Endometrial microvascular endothelial cells (primary cell): ENCODE measurements at regions not wholly inside any gene's neighbourhood (a gene's known extent, or its start where the extent isn't known, plus 50 kb on each side); places are given as distances from the start of the nearest gene placed in this dataset.
"Not testable (repeated sequence)": the region's sequence is repeated elsewhere in the genome, so short reads cannot be mapped to it uniquely, and the experiment has no call there.

Experiments
- in situ Hi-C: cut with HindIII; loops from 2 replicates; pipeline ENCODE4 v1.10.0; 2017; ENCODE audit warnings: low sequenced_read_pairs, low pct_unique_long_range_greater_than_20kb; ENCODE audit errors: inconsistent ontology term

DNA sequence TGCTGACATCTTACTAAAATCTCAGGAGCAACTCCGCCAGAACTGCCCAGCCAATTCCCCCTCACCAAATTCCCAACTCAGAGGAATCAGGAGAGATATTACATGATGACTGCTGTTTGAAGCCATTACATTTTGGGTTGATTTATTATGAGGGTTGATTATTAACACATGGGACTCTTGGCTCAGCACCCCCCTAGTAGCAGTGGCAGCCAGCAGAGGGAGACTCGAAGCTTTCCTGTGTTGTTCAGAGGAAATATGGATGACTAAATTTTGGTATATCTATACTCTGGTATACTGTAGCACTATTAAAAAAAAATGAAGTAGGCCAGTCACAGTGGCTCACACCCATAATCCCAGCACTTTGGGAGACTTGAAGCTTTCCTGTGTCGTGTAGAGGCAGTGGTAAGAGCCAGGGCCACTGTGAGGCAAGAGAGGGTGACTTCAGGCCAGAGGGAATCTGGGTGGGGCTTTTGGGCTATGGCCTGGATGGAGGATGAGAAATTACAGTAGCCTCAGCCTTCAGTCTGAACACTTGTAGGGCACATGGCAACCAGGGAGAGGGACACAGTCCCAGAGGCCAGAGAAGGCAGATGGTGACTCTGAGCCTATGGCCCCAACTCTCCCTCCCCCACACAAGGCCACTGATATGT lies 111.4 kb downstream of the LHX2 start:
- in situ Hi-C loops: loop anchor here (25.0 kb wide), 1 partner anchor 189 kb away; no protein-coding TSS in a partner anchor

DNA sequence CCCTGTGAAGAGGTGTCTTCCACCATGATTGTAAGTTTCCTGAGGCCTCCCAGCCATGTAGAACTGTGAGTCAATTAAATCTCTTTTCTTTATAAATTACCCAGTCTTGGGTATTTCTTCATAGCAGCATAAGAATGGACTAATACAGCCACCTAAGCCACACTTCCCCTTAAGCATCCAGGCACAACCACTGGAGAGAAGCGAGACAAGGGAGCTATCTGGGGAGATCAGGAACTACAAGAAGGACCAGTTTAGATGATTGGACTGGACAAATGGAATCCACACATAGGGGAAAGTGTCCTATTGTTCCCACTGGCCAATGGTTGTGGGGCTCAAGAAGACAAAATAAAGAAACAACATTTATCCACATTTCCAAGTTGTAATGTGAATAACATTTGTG lies 112.1 kb downstream of the LHX2 start:
- in situ Hi-C loops: loop anchor here (25.0 kb wide), 1 partner anchor 189 kb away; no protein-coding TSS in a partner anchor

DNA sequence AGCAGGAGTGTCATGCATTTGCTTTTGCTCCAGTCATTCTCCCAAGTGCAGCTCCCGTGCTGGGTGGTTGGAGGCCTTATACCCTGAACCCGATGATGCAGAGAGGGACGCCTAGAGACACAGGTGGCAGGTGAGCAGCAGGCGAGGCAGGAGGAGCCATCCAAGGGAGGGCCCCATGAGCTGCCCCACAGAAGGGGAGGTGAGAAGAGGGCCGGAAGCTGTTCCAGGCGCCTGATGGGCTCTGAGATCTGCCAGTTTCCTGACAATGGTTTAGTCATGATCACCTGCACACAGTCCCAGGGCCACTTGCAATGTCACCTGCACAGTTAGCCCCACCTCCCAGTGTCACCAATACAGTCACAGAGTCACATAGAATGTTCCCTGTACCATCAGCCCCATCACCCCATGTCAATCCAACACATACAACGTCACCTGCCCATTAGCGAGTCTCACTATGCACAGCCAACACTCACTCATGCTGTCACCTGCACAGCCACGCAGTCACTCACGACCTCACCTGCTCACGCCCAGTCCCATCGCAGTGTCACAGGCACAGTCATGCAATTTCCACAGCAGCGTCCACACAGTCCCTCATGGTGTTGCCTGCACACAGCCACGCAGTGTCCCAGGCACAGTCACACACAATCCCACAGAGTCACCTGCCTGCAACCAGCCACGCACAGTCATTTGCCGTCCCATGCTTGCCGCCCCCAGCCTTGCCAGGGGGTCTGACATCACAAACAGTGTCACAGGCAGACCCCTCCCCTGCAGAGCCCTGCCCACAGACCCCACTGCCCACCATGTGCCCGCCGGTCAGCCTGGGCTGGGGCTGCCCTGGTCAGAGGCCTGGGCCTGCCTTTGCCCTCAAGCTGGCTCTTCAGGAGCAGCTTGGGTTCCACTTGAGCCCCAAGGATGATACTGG lies 113.4 kb downstream of the LHX2 start:
- in situ Hi-C loops: loop anchor here (25.0 kb wide), 1 partner anchor 187 kb away; no protein-coding TSS in a partner anchor

DNA sequence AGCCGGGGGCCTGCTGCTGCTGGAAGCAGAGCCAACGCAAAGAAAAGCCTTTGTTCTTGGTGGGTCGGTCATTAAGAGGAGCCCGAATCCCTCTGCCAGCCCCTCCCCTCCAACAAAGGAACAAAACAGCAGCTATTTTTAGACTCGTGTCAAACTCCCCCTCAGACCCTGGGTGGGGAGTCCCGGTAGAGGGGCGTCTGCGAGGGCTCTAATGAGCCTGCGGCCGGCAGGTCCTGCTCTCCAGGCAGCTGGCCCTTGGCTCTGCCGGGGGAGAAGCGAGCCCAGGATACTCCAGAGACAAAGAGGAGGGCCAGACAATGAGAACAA lies 114.0 kb downstream of the LHX2 start:
- in situ Hi-C loops: no loop called here

DNA sequence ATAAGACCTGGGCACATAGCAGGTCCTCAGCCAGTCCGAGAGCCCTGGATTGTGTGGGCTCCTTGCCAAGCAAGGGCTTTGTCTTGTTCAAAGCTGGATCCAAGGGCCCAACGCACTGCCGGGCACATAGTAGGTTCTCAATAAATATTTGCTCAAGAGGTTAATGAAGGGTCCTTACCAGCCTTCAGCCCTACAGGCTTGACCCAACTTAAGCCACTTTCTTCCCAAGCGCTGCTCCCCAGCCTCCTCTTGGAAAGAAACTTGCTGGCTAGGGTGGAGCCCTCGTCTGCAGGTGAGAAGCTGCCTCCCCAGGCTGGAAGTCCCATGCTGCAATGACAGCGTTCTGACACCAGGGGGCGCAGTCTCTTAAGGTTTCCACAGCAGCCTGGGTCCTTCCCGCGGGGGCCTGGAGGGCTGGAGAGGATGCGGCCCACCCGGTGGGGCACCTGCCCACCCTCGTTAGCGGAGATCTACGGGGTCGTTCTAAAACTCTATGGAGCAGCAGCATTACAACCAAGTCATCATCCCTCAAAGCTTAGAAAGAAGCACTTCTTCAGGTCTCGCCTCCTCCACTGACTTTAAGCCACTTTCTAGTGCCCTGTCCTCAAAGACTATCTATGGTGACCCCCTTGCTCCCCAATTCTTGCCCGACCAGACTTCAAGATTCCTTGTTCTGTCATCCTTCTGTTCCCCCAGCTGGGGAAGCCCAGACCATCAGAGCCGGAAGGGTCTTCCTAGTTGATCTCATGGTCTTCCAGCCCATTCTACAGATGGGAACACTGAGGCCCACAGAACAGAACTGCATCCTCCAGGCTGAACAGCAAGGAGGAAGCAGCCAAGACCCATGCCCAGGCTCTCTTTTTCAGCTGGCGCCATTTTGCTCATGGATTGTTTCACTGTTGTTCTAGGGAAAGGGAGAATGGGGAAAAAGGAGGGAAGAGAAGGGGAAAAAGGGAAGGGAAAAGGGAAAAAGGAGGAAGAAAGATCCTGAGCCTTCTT lies 115.4 kb downstream of the LHX2 start:
- in situ Hi-C loops: no loop called here

DNA sequence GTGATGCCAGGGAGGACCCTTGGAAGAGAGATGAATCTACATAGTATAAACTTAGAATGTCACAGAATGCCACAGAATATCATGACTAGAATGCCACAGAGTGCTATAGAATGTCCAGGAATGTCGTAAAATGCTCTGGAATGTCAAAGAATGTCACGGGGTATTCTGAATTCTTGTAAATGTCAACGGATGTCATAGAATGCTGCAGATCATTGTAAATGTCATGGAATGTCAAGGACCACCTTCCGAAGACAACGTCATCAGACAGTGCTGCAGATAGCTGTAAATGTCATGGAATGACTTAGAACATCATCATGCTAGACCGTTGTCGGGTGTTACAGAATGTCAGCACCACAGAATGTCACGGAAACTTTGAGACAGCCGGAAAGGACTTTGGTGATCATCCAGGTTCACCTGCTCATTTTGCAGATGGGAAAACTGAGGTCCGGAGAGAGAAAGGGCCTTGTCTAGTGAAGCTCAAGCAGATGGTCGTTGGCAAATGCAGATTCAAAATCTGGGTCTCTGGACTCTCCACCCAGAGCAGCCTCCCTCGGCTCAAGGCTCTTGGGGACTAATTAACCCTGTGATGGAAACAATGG lies 117.1 kb downstream of the LHX2 start:
- in situ Hi-C loops: no loop called here

DNA sequence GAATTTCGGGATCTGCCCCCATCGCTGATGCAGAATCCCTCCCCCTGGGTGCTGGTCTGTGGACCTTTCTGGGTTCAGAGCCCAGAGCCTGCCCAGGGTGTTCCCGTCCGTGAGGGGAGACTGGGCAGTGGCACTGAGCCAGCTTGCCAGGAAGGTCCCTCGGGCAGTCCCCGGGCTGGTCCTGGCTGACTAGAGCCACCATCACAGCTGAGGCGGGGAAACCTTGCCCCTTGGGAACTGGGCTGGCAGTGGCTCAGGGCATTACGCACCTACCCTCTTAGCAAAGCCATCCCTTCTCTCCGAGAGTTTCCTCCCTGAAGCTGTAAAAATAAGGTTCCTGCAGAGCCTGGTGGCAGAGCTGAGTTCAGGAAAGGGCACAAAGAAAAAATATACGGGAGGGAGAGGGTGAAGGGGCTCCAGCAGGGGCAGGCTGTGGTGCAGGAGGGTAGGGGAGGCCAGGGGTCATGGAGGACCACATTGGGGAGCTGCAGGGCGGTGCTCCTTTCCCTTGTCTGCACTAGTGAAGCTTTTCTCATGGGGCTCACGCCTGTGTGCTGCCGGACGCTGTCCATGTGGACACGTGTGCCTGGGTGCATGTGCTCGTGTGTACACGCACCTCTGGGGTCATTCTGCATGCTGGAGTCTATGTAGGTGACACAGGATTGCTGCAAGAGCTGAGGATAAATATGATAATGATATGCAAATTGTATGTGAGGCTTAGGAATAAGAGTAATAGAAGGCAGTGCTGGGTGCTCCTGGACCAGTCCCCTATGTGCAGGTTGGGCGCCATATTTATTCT lies 118.9 kb downstream of the LHX2 start:
- in situ Hi-C loops: no loop called here

DNA sequence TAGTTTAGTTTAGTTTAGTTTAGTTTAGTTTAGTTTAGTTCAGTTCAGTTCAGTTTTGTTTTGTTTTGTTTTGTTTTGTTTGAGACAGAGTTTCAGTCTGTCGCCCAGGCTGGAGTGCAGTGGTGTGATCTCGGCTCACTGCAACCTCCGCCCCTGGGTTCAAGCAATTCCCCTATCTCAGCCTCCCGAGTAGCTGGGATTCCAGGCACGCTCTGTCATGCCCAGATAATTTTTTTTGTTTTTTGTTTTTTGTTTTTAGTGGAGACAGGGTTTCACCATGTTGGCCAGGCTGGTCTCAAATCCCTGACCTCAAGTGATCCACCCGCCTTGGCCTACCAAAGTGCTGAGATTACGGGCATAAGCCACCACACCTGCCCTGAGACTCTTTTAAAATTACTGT lies 120.0 kb downstream of the LHX2 start:
- in situ Hi-C loops: not testable (repeated sequence)

DNA sequence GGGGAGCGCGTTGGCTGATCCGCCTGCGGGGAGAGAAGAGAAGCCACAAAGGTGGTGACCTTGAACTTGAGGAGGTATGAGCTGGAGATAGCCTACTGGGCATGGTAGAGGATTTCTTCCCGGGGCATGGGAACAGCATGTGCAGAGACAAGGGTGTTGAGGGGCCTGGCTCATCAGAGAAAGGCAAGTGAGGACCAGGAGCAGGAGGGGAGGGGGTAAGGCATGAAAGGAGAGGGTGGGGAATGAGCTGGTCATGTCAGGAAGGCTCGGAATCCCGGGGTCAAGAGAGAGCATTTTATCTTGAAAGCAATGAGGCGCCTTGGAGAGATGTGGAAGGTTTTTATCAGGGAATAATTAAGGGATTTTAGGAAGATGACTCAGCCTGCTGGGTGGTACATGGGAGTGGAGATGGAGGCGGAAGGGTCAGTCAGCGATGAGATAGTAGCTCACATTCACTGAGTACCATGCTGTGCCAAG lies 121.1 kb downstream of the LHX2 start:
- in situ Hi-C loops: no loop called here

DNA sequence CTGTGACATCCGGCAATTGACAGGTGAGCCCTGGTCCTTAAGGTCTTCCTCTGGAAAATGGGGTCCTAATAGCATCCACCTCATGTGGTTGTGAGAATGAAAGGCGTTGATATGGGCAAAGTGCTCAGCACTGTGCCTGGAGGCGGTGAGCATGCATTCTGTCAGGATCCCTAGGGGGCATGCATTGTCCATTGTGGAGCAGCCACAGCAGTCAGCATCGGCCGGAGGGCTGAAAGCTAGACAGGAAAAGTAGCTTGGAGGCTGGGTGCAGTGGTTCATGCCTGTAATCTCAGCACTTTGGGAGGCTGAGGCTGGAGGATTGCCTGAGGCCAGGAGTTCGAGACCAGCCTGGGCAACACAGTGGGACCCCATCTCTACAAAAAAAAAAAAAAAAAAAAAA lies 122.2 kb downstream of the LHX2 start:
- in situ Hi-C loops: no loop called here

DNA sequence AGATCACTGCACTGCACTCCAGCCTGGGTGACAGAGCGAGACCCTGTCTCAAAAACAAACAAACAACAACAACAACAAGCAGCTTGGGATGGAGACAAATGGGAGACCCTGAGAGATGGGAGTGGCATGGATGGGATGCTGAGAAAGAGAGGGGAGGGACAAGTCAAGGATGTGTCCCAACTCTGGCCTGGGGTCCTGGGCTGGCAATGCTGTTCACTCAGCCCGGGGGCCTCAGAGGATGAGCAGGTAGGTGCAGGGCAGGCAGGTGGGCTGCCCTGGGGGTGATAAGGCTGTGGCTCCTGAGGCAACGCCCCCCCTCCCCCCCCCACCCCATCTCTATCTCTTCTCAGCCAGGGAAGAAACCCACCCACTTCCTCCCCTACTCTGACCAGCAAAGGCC lies 123.0 kb downstream of the LHX2 start:
- in situ Hi-C loops: no loop called here

DNA sequence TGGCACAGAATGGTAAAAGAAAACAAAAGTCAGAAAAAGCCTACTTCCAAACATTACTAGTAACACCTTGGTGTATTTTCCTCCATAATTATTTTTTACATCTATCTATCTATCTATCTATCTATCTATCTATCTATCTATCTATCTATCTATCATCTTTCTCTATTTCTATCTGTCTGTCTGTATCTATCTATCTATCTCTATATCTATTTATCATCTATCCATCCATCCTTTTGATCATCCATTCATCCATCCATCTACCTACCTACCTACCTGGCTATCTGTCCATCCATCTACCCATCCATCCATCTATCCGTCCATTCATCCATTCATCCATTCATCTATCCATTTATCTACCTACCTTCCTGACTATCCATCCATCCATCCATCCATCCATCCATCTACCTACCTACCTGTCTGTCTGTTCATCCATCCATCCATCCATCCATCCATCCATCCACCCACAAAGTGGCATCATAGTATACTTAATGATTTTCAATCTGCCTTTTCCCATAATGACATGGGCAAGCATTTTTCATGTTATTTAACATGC lies 121.9 kb upstream of the NEK6 start:
- in situ Hi-C loops: no loop called here

DNA sequence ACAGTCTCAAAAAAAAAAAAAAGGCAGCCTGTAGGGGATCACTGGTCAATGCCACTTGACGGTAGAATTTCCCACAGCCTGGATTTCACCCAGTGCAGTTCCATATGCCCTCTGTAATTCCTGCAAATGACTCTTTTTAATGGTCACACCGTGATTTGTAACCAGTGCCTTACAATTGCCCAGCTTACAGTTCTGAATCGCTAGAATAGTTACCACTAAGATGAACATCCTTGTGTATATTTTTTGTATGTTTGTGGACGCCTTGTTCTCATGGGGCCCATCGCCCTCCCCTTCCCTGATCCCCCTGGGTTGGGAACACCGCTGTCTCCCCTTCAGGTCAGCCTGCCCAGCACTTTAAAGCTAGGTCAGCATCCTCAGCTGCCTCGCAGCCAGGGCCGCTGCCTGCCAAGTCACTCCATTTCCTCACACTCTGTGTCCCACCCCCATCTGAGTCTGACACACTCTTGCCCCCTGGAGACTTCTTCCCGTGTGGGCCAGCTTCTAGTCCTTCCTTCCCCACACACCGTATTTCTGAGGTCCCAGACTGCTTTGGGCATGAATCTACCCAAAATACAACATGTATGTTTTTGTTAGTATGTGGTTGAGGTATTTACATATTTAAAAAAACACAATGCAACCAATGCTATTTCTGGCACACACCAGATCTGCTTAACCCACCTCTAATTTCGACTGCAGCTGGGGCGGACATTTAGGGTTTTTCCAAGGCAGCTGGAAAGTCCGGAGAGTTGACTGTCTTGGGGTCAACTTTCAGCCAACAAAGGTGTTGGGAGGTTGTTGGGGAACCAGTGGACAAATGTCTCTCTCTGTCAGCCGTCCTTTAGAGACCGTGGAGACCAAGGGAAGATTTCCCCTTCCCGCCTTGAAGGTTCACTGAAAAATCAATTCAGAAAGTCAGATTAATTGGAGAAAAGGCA lies 120.5 kb upstream of the NEK6 start:
- in situ Hi-C loops: no loop called here

DNA sequence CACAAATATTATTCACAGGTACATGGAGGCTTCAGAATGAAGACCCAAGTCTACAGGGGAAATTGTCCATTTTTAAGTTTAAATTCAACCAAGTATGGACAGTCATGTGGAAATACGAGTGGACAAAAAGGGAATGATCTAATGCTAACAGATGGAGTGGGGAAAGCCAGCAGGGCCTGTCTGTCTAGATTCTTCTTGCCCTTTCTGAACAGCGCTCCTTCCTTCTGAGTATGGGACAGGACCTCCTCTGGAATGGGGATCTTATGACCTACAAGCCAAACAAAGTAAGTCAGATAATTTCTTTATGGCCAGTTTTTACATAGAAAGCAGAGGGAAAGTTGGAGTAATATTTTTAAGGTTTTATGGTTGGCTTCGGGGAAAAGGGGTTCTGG lies 119.8 kb upstream of the NEK6 start:
- in situ Hi-C loops: no loop called here

DNA sequence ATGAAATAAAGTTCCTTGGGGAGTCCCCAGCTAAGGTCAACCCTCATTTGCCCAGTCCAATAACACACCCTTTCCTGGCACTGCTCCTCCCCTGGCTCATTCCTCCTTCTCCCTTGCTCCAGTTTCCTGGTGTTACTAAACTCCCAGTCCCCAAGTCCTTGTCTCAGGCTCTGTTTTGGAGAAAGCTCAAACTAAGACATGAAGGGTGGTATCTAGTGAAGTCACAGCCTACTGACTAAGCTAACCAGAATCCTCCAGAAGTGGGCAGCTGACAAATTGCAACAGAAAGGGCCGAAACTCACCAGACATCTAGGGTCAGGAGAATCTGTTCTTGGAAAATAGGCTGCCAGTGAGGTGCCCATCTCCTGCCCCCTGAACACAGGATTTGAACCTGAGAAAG lies 118.7 kb upstream of the NEK6 start:
- in situ Hi-C loops: no loop called here

DNA sequence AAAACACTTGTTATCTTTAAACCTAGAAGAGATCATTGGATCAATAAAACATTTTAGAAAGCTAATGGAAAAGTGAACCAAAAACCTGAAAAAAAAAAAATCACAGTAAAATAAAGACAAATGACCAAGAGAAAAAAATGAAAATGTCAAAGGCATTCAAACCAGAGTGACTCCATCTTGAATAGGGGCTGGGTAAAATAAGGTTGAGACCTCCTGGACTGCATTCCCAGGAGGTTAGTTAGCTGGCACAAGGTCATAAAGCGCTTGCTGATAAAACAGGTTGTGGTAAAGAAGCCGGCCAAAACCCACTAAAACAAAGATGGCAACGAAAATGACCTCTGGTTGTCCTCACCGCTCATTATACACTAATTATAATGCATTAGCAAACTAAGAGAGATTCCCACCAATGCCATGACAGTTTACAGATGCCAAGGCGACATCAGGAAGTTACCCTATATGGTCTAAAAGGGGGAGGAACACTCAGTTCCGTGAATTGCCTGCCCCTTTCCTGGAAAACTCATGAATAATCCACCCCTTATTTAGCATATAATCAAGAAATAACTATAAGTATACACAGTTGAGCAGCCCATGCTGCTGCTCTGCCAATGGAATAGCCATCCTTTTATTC lies 116.7 kb upstream of the NEK6 start:
- in situ Hi-C loops: no loop called here
